DMS 273 (cell line): ENCODE measurements at regions not wholly inside any gene's neighbourhood (a gene's known extent, or its start where the extent isn't known, plus 50 kb on each side); places are given as distances from the start of the nearest gene placed in this dataset.

Experiments
- DNase-seq: peaks from one replicate; lab custom pipeline; 2025; ENCODE audit not compliant: unreplicated experiment; lab: John Stamatoyannopoulos, UW

- DNase-seq, result no peak
These were observed 76.3 kb upstream of the CSF3R start for GRCh38 chr1:36559061-36559460.

DNA sequence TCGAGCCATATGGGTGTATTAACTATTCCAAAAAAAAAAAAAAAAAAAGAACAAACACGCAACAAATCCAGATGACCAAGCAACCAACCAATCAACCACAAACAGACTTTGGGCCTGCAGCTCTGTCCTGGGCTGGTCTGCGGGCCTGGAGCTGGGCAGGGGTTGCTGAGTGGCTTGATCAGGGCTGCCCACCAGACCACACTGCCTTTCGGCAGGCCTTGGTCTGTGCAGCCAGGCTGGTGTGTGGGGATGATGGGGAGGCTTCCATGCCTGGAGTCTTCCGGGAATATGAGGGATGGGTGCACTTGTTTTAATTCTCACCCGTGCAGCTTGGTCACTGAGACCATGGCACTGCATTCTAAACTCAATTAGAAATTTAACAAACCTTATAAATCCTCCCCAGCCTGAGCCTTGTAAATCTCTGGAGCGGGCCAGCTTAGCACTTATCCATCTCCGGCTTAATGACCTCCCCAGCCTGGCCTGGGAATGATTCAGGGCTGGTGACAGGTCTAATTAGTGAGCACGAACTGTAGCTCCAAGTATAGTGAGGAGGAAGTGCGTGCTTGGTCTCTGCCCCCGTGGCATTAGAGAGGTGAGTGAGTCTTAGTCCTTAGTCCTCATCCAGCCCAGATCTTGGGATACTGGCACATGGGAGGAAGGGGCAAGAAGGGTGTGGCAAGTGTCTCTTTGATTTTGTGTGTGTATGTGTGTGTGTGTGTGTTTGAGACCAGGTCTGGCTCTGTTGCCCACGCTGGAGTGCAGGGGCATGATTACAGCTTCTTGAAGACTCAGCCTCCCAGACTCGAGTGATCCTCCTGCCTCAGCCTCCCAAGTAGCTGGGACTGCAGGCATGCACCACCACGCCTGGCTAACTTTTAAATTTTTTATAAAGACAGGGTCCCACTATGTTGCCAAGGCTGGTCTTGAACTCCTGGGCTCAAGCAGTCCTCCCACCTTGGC lies 74.6 kb upstream of the CSF3R start:
- no peak for DNase-seq

- no peak for DNase-seq
These were observed 72.3 kb upstream of the CSF3R start for GRCh38 chr1:36555041-36555440.

- DNase-seq, result no peak
These were observed 71.6 kb upstream of the CSF3R start for GRCh38 chr1:36554323-36554628.

- DNase-seq, result peak; percentile 93
These were observed 71.0 kb upstream of the CSF3R start for GRCh38 chr1:36553591-36554322.

GRCh38 chr1:36542962-36543515 lies 60.3 kb upstream of the CSF3R start:
- DNase-seq, result peak; percentile 61

DNA sequence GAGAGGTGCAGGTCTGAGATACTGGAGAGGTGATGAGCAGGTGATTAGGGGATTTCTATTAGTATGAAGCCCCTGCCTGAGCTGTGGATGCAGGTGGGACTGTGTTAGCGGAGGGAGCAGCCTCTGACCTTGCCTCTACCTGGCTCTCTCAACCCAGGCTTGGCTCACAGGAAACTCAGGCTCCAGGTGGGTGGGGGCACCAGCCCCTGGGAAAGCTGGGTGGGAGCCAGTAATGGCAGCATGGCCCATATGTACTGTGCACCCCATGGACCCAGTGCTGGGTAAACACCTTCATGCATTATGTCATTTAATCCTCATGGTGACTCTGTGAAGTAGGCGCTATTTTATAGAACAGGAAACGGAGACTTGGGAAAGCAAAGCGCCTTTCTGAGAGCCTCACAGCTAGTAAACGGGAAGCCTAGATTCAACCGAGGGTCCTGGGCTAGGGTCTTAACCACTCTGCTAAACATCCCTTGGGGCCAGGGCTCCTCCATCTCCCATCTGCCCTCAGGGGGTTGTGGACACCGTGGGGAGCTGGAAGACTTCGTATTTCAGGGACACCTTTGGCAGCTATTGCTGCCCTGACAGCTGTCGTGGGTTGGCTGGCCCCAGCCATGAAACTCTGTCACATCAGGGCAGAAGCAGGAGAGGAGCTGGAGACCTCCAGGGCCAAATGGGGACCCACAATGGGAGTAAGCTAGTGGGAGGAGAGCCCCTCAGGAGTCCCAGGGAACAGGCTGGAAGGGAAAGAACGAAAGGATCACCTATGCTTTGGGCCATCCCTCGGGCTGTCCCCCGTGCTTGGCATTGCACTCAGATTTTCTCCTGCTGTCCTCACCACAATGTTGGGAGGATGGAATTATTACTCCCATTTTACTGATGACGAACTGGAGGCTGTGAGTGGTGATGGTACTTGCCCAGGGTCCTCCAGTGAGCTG lies 59.6 kb upstream of the CSF3R start:
- peak; percentile 35 for DNase-seq

DNA sequence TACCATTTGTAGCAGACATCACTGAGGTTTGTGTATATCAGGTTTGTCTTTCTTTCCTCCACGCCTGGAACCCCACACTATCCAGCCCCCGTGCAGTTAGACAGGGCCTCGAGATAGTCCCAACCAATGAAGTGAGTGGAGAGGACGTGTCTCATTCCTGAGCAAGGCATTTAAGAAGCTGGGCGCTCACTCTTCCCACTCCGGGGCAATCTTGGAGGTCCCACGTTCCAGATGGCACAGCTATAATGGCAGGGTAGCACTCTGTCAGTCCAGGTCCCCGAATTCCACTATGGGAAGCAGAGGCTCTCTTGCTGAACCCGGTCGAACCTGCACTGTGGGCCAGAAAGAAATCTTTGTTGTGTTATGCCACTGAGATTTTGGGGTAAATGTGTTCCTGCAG lies 57.3 kb upstream of the CSF3R start:
- DNase-seq, result no peak

DNA sequence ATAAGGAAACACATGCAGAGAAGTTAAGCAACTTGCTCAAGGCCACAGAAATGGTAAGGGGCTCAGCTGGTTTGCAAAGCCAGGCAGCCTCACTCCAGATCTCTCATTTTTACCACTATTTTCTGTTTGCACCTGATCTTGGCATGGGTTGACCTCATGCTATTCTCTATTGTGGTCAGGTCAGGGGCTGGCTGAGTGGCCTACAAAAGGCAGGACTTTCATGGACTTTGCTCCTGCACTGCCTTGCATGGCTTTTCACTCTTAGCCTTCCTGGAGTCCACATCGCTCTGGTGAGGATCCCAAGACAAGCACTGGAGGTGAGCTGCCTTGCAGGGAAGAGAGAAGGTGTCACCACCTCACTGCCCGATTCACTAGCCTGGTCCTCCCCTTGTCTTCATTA lies 56.8 kb upstream of the CSF3R start:
- DNase-seq, result no peak

GRCh38 chr1:36537991-36538390 lies 55.3 kb upstream of the CSF3R start:
- DNase-seq, result no peak

GRCh38 chr1:36537190-36537768 lies 54.6 kb upstream of the CSF3R start:
- DNase-seq, result no peak

- DNase-seq, result no peak
These were observed 54.0 kb upstream of the CSF3R start for GRCh38 chr1:36536727-36537126.

GRCh38 chr1:36534711-36535412 lies 52.1 kb upstream of the CSF3R start:
- no peak for DNase-seq

DNA sequence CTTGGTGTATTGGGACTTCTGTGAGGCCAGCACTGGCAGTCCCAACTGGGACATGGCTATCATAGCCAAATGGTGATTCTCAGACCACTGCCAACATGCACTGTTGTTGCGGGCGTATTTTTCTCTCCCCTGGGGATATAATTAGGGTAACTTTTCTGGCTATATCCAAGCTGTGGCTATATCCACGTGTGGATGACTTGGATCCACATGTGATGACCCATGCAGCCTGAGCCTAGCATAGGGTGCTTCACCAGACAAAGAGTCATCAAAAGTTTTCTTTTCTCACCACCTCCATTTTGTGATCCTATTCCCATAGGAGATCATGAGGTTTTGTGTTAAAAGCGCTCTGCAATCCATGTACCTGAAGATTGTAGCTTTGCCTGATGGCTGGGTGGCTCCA lies 51.2 kb upstream of the CSF3R start:
- DNase-seq, result no peak

- no peak for DNase-seq
These were observed 50.2 kb upstream of the CSF3R start for GRCh38 chr1:36532810-36533401.
